ENCODE measurements at regions not wholly inside any gene's neighbourhood (a gene's known extent, or its start where the extent isn't known, plus 50 kb on each side); places are given as distances from the start of the nearest gene placed in this dataset.
A peak's percentile ranks its signal among the peaks of the same experiment; 100 is the strongest.

- DNase-seq (ENCODE audit: low read depth): no peak
- H3K4me3 ChIP-seq (ENCODE audit: low read depth, low read length): no peak overlapping the region
- no peak for TF ChIP-seq POLR2A (IDR thresholded peaks at IDR 0.05; ENCODE audit: extremely low read depth, insufficient read length)
- no peak for TF ChIP-seq MYC (IDR thresholded peaks at IDR 0.05; ENCODE audit: low read depth, low read length)
- TF ChIP-seq, protein P1, sequence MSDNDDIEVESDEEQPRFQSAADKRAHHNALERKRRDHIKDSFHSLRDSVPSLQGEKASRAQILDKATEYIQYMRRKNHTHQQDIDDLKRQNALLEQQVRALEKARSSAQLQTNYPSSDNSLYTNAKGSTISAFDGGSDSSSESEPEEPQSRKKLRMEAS (IDR thresholded peaks at IDR 0.05; ENCODE audit: low read depth, low read length): no peak
- no peak for TF ChIP-seq CTCF (IDR thresholded peaks at IDR 0.05; ENCODE audit: low read depth, low read length)
These were observed 86.3 kb downstream of the NUS1 start for GRCh38 chr6:117761610-117762009.

- DNase-seq (ENCODE audit: low read depth): peak; percentile 12
- H3K4me3 ChIP-seq (ENCODE audit: low read depth, low read length): no peak overlapping the region
- TF ChIP-seq CTCF (IDR thresholded peaks at IDR 0.05; ENCODE audit: low read depth, low read length): no peak
- TF ChIP-seq MYC (IDR thresholded peaks at IDR 0.05; ENCODE audit: low read depth, low read length): no peak
- TF ChIP-seq, protein P1 (IDR thresholded peaks at IDR 0.05; ENCODE audit: low read depth, low read length): no peak
- no peak for TF ChIP-seq POLR2A (IDR thresholded peaks at IDR 0.05; ENCODE audit: extremely low read depth, insufficient read length)
These were observed 96.1 kb downstream of the NUS1 start for GRCh38 chr6:117771403-117771802.

- DNase-seq (ENCODE audit: low read depth): peak; percentile 14
- H3K4me3 ChIP-seq (ENCODE audit: low read depth, low read length): no peak overlapping the region
- TF ChIP-seq MYC (IDR thresholded peaks at IDR 0.05; ENCODE audit: low read depth, low read length): no peak
- TF ChIP-seq POLR2A (IDR thresholded peaks at IDR 0.05; ENCODE audit: extremely low read depth, insufficient read length): no peak
- peak; percentile 40 for TF ChIP-seq CTCF (IDR thresholded peaks at IDR 0.05; ENCODE audit: low read depth, low read length)
These were observed 101.2 kb downstream of the NUS1 start for GRCh38 chr6:117776441-117776840.

DNA sequence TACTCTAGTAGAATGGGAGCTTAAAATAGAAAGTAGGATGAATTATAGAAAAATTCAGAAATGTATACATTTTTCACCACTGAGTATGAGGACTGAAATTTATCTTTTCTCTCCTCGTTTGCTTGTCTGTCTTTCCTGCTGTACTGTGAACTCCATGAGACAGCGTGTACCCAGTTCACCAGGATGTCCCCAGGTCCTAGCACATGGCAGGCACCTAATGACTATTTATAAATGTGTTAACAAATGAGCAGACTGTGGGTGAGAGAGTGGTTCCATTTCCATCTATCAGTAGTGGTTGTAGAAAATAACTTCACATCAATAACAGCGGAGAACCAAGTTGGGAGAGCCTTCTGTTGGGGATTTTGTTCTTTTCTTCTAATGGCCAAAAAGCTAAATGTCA lies 106.3 kb downstream of the NUS1 start:
- H3K4me3 ChIP-seq (ENCODE audit: low read depth, low read length): no peak overlapping the region
- no peak for TF ChIP-seq POLR2A (IDR thresholded peaks at IDR 0.05; ENCODE audit: extremely low read depth, insufficient read length)
- TF ChIP-seq, protein P1 (IDR thresholded peaks at IDR 0.05; ENCODE audit: low read depth, low read length): no peak
- TF ChIP-seq CTCF (IDR thresholded peaks at IDR 0.05; ENCODE audit: low read depth, low read length): no peak
- no peak for TF ChIP-seq MYC (IDR thresholded peaks at IDR 0.05; ENCODE audit: low read depth, low read length)
- DNase-seq (ENCODE audit: low read depth): no peak

DNA sequence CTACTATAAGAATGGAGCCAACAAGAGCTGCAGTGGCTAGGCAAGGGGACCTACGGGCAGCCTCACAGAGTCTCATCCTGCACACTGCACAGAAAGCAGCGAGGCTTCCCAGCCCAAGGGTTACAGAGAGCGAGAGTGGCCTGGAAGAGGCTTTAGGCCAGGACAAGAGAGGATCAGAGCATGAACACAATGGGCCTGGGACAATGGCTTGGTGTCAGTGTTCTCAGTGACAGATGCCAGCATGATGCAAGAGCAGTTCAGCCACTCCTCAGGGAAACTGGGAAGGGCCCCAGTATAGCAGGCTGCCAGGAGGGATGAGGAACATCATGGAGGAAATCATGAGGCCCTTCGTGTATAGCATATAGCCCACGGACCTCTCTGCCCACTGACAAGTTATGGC lies 108.0 kb downstream of the NUS1 start:
- no peak for DNase-seq (ENCODE audit: low read depth)
- no peak overlapping the region for H3K4me3 ChIP-seq (ENCODE audit: low read depth, low read length)
- TF ChIP-seq MYC (IDR thresholded peaks at IDR 0.05; ENCODE audit: low read depth, low read length) (no peak), CTCF (IDR thresholded peaks at IDR 0.05; ENCODE audit: low read depth, low read length) (no peak), POLR2A (IDR thresholded peaks at IDR 0.05; ENCODE audit: extremely low read depth, insufficient read length) (no peak)
- TF ChIP-seq, protein P1 (IDR thresholded peaks at IDR 0.05; ENCODE audit: low read depth, low read length): no peak

DNA sequence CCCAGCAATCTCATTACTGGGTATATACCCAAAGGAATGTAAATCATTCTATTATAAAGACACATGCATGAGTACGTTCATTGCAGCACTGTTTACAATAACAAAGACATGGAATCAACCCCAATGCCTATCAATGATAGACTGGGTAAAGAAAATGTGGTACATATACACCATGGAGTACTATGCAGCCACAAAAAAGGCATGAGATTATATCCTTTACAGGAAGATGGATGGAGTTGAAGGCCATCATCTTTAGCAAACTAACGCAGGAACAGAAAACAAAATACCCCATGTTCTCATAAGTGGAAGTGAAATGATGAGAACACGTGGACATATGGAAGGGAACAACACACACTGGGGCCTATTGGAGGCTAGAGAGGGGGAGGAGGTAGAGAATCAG lies 115.7 kb downstream of the NUS1 start:
- H3K4me3 ChIP-seq (ENCODE audit: low read depth, low read length): no peak overlapping the region
- no peak for DNase-seq (ENCODE audit: low read depth)
- TF ChIP-seq, protein P1 (IDR thresholded peaks at IDR 0.05; ENCODE audit: low read depth, low read length): no peak
- no peak for TF ChIP-seq MYC (IDR thresholded peaks at IDR 0.05; ENCODE audit: low read depth, low read length)
- no peak for TF ChIP-seq POLR2A (IDR thresholded peaks at IDR 0.05; ENCODE audit: extremely low read depth, insufficient read length)
- TF ChIP-seq CTCF (IDR thresholded peaks at IDR 0.05; ENCODE audit: low read depth, low read length): no peak
